ENCODE measurements at regions not wholly inside any gene's neighbourhood (a gene's known extent, or its start where the extent isn't known, plus 50 kb on each side); places are given as distances from the start of the nearest gene placed in this dataset.

DNA sequence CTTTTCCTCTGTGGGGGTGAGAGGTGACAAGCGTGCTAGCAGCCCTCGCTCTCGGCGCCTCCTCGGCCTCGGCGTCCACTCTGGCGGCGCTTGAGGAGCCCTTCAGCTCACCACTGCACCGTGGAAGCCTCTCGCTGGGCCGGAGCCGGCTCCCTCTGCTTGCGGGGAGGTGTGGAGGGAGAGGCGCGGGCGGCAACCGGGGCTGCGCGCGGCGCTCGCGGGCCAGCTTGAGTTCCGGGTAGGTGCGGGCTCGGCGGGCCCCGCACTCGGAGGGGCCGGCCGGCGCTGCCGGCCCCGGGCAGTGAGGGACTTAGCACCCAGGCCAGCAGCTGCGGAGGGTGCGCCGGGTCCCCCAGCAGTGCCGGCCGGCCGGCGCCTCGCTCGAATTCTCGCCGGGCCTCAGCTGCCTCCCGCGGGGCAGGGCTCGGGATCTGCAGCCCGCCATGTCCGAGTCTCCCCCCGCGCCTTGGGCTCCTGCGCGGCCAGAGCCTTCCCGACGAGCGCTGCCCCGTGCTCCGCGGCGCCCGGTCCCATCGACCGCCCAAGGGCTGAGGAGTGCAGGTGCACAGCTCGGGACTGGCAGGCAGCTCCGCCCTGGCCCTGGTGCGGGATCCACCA, 352.8 kb upstream of the PODXL start:
- CTCF ChIA-PET (ENCODE audit: low intra/inter-chr PET ratio) = no interaction called here
- FAIRE-seq = no peak
- TF ChIP-seq ZNF232 (CRISPR knock-in tag; IDR thresholded peaks at IDR 0.05) = no peak
- TF ChIP-seq MYBL2 (IDR thresholded peaks at IDR 0.05; ENCODE audit: low read depth) = no peak
- no peak for TF ChIP-seq MYBL2 (CRISPR knock-in tag; IDR thresholded peaks at IDR 0.05; ENCODE audit: borderline replicate concordance)
- no peak for TF ChIP-seq ATF6 (CRISPR knock-in tag; IDR thresholded peaks at IDR 0.05)
- no peak for TF ChIP-seq ZNF146 (CRISPR knock-in tag; IDR thresholded peaks at IDR 0.05; ENCODE audit: unreplicated experiment)
- no peak for TF ChIP-seq FOXP1 (CRISPR knock-in tag; IDR thresholded peaks at IDR 0.05)
- no peak for TF ChIP-seq TEAD2 (tag; IDR thresholded peaks at IDR 0.05)
- TF ChIP-seq ETS1 (conservative IDR thresholded peaks at IDR 0.05; ENCODE audit: control insufficient read depth, low read depth, low read length) = no peak
- TF ChIP-seq, protein P1, sequence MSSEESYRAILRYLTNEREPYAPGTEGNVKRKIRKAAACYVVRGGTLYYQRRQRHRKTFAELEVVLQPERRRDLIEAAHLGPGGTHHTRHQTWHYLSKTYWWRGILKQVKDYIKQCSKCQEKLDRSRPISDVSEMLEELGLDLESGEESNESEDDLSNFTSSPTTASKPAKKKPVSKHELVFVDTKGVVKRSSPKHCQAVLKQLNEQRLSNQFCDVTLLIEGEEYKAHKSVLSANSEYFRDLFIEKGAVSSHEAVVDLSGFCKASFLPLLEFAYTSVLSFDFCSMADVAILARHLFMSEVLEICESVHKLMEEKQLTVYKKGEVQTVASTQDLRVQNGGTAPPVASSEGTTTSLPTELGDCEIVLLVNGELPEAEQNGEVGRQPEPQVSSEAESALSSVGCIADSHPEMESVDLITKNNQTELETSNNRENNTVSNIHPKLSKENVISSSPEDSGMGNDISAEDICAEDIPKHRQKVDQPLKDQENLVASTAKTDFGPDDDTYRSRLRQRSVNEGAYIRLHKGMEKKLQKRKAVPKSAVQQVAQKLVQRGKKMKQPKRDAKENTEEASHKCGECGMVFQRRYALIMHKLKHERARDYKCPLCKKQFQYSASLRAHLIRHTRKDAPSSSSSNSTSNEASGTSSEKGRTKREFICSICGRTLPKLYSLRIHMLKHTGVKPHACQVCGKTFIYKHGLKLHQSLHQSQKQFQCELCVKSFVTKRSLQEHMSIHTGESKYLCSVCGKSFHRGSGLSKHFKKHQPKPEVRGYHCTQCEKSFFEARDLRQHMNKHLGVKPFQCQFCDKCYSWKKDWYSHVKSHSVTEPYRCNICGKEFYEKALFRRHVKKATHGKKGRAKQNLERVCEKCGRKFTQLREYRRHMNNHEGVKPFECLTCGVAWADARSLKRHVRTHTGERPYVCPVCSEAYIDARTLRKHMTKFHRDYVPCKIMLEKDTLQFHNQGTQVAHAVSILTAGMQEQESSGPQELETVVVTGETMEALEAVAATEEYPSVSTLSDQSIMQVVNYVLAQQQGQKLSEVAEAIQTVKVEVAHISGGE (CRISPR knock-in tag; IDR thresholded peaks at IDR 0.05) = no peak
- TF ChIP-seq THAP7 (CRISPR knock-in tag; IDR thresholded peaks at IDR 0.05) = no peak
- TF ChIP-seq RNF219 (CRISPR knock-in tag; IDR thresholded peaks at IDR 0.05) = no peak
- TF ChIP-seq ESRRA (IDR thresholded peaks at IDR 0.05; ENCODE audit: borderline replicate concordance, low read depth) = no peak

More for the DNA sequence above, 352.8 kb upstream of the PODXL start:
- no peaks in the 10 kb centered on the region for H3K36me3 ChIP-seq (ENCODE audit: control insufficient read depth, insufficient read depth, low read length)
- intact Hi-C loops (cut with micrococcal nuclease) = no loop called here
- DNase-seq (ENCODE audit: extremely low read depth in 1 of 4, low spot score in 3 of 4) = no peak
- no peak overlapping the region for H3K4me3 ChIP-seq
- 14% methylated on average over 61 of the region's 68 CpGs for WGBS (ENCODE audit: insufficient coverage, low coverage, missing lambda C conversion rate)
- no peak overlapping the region for H3K4me2 ChIP-seq (ENCODE audit: insufficient read depth, low read length)
- in situ Hi-C loops (cut with MboI) = no loop called here
- no peaks in the 10 kb centered on the region for H3K9me3 ChIP-seq (replicated peaks; ENCODE audit: control insufficient read depth, insufficient read depth, low read depth, low read length)
- H3K27ac ChIP-seq (ENCODE audit: extremely low read depth, low read depth, low read length) = no peak overlapping the region
- BruUV-seq (replicated peaks) = no TSS peak
- no peak for ATAC-seq
- no peaks in the 10 kb centered on the region for H3K79me2 ChIP-seq (ENCODE audit: control insufficient read depth, insufficient read depth, low read length)
- peaks cover 0 to 12% of the 10 kb centered on the region in 2 experiments; a peak in 2 of 5 replicates for H3K27me3 ChIP-seq (ENCODE audit: control insufficient read depth in 2 of 2, insufficient read depth in 2 of 2, low read length in 2 of 2)
- POLR2A ChIA-PET = interaction anchor here (1.6 to 1.8 kb wide), 2 partner anchors 10 to 13 kb away, joined by 3 to 6 read pairs; no protein-coding TSS in a partner anchor
- H2AFZ ChIP-seq (ENCODE audit: low read depth, low read length) = no peak overlapping the region
- peaks cover 0 to 6% of the 10 kb centered on the region in 2 experiments; a peak in 1 of 5 replicates for H3K4me1 ChIP-seq (replicated peaks in 1 of 2; ENCODE audit: control insufficient read depth in 2 of 2, insufficient read depth in 2 of 2, low read length in 2 of 2)
- no peak overlapping the region for H3K9ac ChIP-seq (ENCODE audit: insufficient read depth in 1 of 2, low read depth in 2 of 2, low read length in 2 of 2)
- no peaks in the 10 kb centered on the region for H3K9me1 ChIP-seq (ENCODE audit: control insufficient read depth, insufficient read depth, low read length)
- no peaks in the 10 kb centered on the region for H4K20me1 ChIP-seq (replicated peaks; ENCODE audit: control insufficient read depth, insufficient read depth, low read length)
